ENCODE measurements at regions not wholly inside any gene's neighbourhood (a gene's known extent, or its start where the extent isn't known, plus 50 kb on each side); places are given as distances from the start of the nearest gene placed in this dataset.

GRCh38 chr12:92462049-92462448 lies 240.7 kb upstream of the PLEKHG7 start:
- no peak overlapping the region for H2BK12ac ChIP-seq (ENCODE audit: low read length in 2 of 2)
- no peak overlapping the region for H2AFZ ChIP-seq (ENCODE audit: low read depth, low read length)
- H3K18ac ChIP-seq (ENCODE audit: low read depth in 1 of 2, low read length in 2 of 2) = no peak overlapping the region
- H2BK120ac ChIP-seq (ENCODE audit: low read depth, low read length) = no peak overlapping the region
- H3K4me1 ChIP-seq (ENCODE audit: control insufficient read depth, insufficient read depth, low read depth, low read length) = no peaks in the 10 kb centered on the region
- no peak overlapping the region for H3K4me2 ChIP-seq (ENCODE audit: low read length, poor library complexity, severe bottlenecking)
- no peak overlapping the region for H3K4ac ChIP-seq (ENCODE audit: low read depth in 1 of 2, low read length in 2 of 2)
- no peak overlapping the region for H2AK5ac ChIP-seq (ENCODE audit: low read length, severe bottlenecking)
- no peaks in the 10 kb centered on the region for H3K27me3 ChIP-seq (ENCODE audit: control insufficient read depth in 1 of 2, insufficient read depth in 1 of 2, low read length in 2 of 2)
- H3K9ac ChIP-seq (ENCODE audit: low read length) = no peak overlapping the region
- no peak overlapping the region for H2BK15ac ChIP-seq (ENCODE audit: low read depth, poor library complexity, severe bottlenecking)
- no peak overlapping the region for H4K8ac ChIP-seq (ENCODE audit: low read length)
- H3K36me3 ChIP-seq (ENCODE audit: control insufficient read depth in 1 of 2, insufficient read depth in 2 of 2, low read depth in 1 of 2, low read length in 2 of 2) = no peaks in the 10 kb centered on the region
- H2BK5ac ChIP-seq (ENCODE audit: low read depth, low read length, poor library complexity, severe bottlenecking) = no peak overlapping the region
- no peak overlapping the region for H3K14ac ChIP-seq (ENCODE audit: low read length in 2 of 2)
- no peak overlapping the region for H3K4me3 ChIP-seq (ENCODE audit: insufficient read depth in 1 of 2, low read depth in 1 of 2, low read length in 2 of 2)
- H3K9me3 ChIP-seq (ENCODE audit: control insufficient read depth, low read length) = no peaks in the 10 kb centered on the region
- no peak overlapping the region for H3K27ac ChIP-seq (ENCODE audit: low read length, poor library complexity, severe bottlenecking)
- H3K79me1 ChIP-seq (replicated peaks; ENCODE audit: low read length, poor library complexity, severe bottlenecking) = no peaks in the 10 kb centered on the region
- peak; percentile 84 for DNase-seq
- 13% methylated on average over 2 of the region's 3 CpGs for WGBS
- H3K23ac ChIP-seq (ENCODE audit: low read length in 2 of 2) = no peak overlapping the region
- no peak overlapping the region for H4K91ac ChIP-seq (ENCODE audit: low read length)

- Histone ChIP-seq H3K4me2 (ENCODE audit: low read length, poor library complexity, severe bottlenecking) (no peak overlapping the region), H3K27ac (ENCODE audit: low read length, poor library complexity, severe bottlenecking) (no peak overlapping the region), H2BK5ac (ENCODE audit: low read depth, low read length, poor library complexity, severe bottlenecking) (no peak overlapping the region), H3K27me3 (ENCODE audit: control insufficient read depth in 1 of 2, insufficient read depth in 1 of 2, low read length in 2 of 2) (no peaks in the 10 kb centered on the region), H3K9me3 (ENCODE audit: control insufficient read depth, low read length) (no peaks in the 10 kb centered on the region), H3K4ac (ENCODE audit: low read depth in 1 of 2, low read length in 2 of 2) (no peak overlapping the region), H4K91ac (ENCODE audit: low read length) (no peak overlapping the region), H3K23ac (ENCODE audit: low read length in 2 of 2) (no peak overlapping the region), H2BK12ac (ENCODE audit: low read length in 2 of 2) (no peak overlapping the region), H3K14ac (ENCODE audit: low read length in 2 of 2) (no peak overlapping the region), H2BK120ac (ENCODE audit: low read depth, low read length) (no peak overlapping the region), H3K18ac (ENCODE audit: low read depth in 1 of 2, low read length in 2 of 2) (no peak overlapping the region), H3K4me1 (ENCODE audit: control insufficient read depth, insufficient read depth, low read depth, low read length) (no peaks in the 10 kb centered on the region), H3K9ac (ENCODE audit: low read length) (no peak overlapping the region), H2AK5ac (ENCODE audit: low read length, severe bottlenecking) (no peak overlapping the region), H3K79me1 (replicated peaks; ENCODE audit: low read length, poor library complexity, severe bottlenecking) (no peaks in the 10 kb centered on the region), H2BK15ac (ENCODE audit: low read depth, poor library complexity, severe bottlenecking) (no peak overlapping the region), H3K36me3 (ENCODE audit: control insufficient read depth in 1 of 2, insufficient read depth in 2 of 2, low read depth in 1 of 2, low read length in 2 of 2) (no peaks in the 10 kb centered on the region), H4K8ac (ENCODE audit: low read length) (no peak overlapping the region), H2AFZ (ENCODE audit: low read depth, low read length) (no peak overlapping the region), H3K4me3 (ENCODE audit: insufficient read depth in 1 of 2, low read depth in 1 of 2, low read length in 2 of 2) (no peak overlapping the region)
- DNase-seq = no peak
Measured at GRCh38 chr12:92459850-92460249, 242.9 kb upstream of the PLEKHG7 start.

GRCh38 chr12:92458996-92459395 lies 243.8 kb upstream of the PLEKHG7 start:
- no peak overlapping the region for H2AFZ ChIP-seq (ENCODE audit: low read depth, low read length)
- H2BK5ac ChIP-seq (ENCODE audit: low read depth, low read length, poor library complexity, severe bottlenecking) = no peak overlapping the region
- no peak overlapping the region for H4K91ac ChIP-seq (ENCODE audit: low read length)
- no peaks in the 10 kb centered on the region for H3K4me1 ChIP-seq (ENCODE audit: control insufficient read depth, insufficient read depth, low read depth, low read length)
- no peak overlapping the region for H2AK5ac ChIP-seq (ENCODE audit: low read length, severe bottlenecking)
- WGBS = 92% methylated on average over 4 of the region's 4 CpGs
- H2BK120ac ChIP-seq (ENCODE audit: low read depth, low read length) = no peak overlapping the region
- H2BK15ac ChIP-seq (ENCODE audit: low read depth, poor library complexity, severe bottlenecking) = no peak overlapping the region
- no peak overlapping the region for H3K9ac ChIP-seq (ENCODE audit: low read length)
- no peaks in the 10 kb centered on the region for H3K27me3 ChIP-seq (ENCODE audit: control insufficient read depth in 1 of 2, insufficient read depth in 1 of 2, low read length in 2 of 2)
- no peak overlapping the region for H3K4me3 ChIP-seq (ENCODE audit: insufficient read depth in 1 of 2, low read depth in 1 of 2, low read length in 2 of 2)
- H3K9me3 ChIP-seq (ENCODE audit: control insufficient read depth, low read length) = no peaks in the 10 kb centered on the region
- no peak overlapping the region for H2BK12ac ChIP-seq (ENCODE audit: low read length in 2 of 2)
- no peak overlapping the region for H3K4ac ChIP-seq (ENCODE audit: low read depth in 1 of 2, low read length in 2 of 2)
- H3K4me2 ChIP-seq (ENCODE audit: low read length, poor library complexity, severe bottlenecking) = no peak overlapping the region
- no peak overlapping the region for H3K23ac ChIP-seq (ENCODE audit: low read length in 2 of 2)
- no peaks in the 10 kb centered on the region for H3K79me1 ChIP-seq (replicated peaks; ENCODE audit: low read length, poor library complexity, severe bottlenecking)
- H3K14ac ChIP-seq (ENCODE audit: low read length in 2 of 2) = no peak overlapping the region
- H4K8ac ChIP-seq (ENCODE audit: low read length) = no peak overlapping the region
- H3K27ac ChIP-seq (ENCODE audit: low read length, poor library complexity, severe bottlenecking) = no peak overlapping the region
- no peaks in the 10 kb centered on the region for H3K36me3 ChIP-seq (ENCODE audit: control insufficient read depth in 1 of 2, insufficient read depth in 2 of 2, low read depth in 1 of 2, low read length in 2 of 2)
- H3K18ac ChIP-seq (ENCODE audit: low read depth in 1 of 2, low read length in 2 of 2) = no peak overlapping the region
- DNase-seq = no peak

GRCh38 chr12:92457458-92458180 lies 245.2 kb upstream of the PLEKHG7 start:
- Histone ChIP-seq H3K4me3 (ENCODE audit: insufficient read depth in 1 of 2, low read depth in 1 of 2, low read length in 2 of 2) (no peak overlapping the region), H3K36me3 (ENCODE audit: control insufficient read depth in 1 of 2, insufficient read depth in 2 of 2, low read depth in 1 of 2, low read length in 2 of 2) (no peaks in the 10 kb centered on the region), H2BK5ac (ENCODE audit: low read depth, low read length, poor library complexity, severe bottlenecking) (no peak overlapping the region), H3K4me1 (ENCODE audit: control insufficient read depth, insufficient read depth, low read depth, low read length) (no peaks in the 10 kb centered on the region), H3K9me3 (ENCODE audit: control insufficient read depth, low read length) (no peaks in the 10 kb centered on the region), H3K79me1 (replicated peaks; ENCODE audit: low read length, poor library complexity, severe bottlenecking) (no peaks in the 10 kb centered on the region), H3K27me3 (ENCODE audit: control insufficient read depth in 1 of 2, insufficient read depth in 1 of 2, low read length in 2 of 2) (no peaks in the 10 kb centered on the region), H2BK120ac (ENCODE audit: low read depth, low read length) (no peak overlapping the region), H2AK5ac (ENCODE audit: low read length, severe bottlenecking) (no peak overlapping the region), H3K14ac (ENCODE audit: low read length in 2 of 2) (no peak overlapping the region), H2AFZ (ENCODE audit: low read depth, low read length) (no peak overlapping the region), H2BK12ac (ENCODE audit: low read length in 2 of 2) (no peak overlapping the region), H3K4ac (ENCODE audit: low read depth in 1 of 2, low read length in 2 of 2) (no peak overlapping the region), H4K91ac (ENCODE audit: low read length) (no peak overlapping the region), H3K9ac (ENCODE audit: low read length) (no peak overlapping the region), H3K27ac (ENCODE audit: low read length, poor library complexity, severe bottlenecking) (no peak overlapping the region), H3K4me2 (ENCODE audit: low read length, poor library complexity, severe bottlenecking) (no peak overlapping the region), H3K18ac (ENCODE audit: low read depth in 1 of 2, low read length in 2 of 2) (no peak overlapping the region), H3K23ac (ENCODE audit: low read length in 2 of 2) (no peak overlapping the region), H2BK15ac (ENCODE audit: low read depth, poor library complexity, severe bottlenecking) (no peak overlapping the region), H4K8ac (ENCODE audit: low read length) (no peak overlapping the region)
- no peak for DNase-seq
- 55% methylated on average over 2 of the region's 4 CpGs for WGBS

Measured in mesenchymal stem cell (in vitro differentiated cells and primary cell).